GM18909 (cell line): ENCODE measurements at regions not wholly inside any gene's neighbourhood (a gene's known extent, or its start where the extent isn't known, plus 50 kb on each side); places are given as distances from the start of the nearest gene placed in this dataset.
"Not testable (repeated sequence)": the region's sequence is repeated elsewhere in the genome, so short reads cannot be mapped to it uniquely, and the experiment has no call there.

ENCODE experiments used
- ATAC-seq: cut with Tn5 transposase; IDR thresholded peaks from one replicate; pipeline ENCODE4 v1.9.1; 2021; ENCODE audit warnings: mild to moderate bottlenecking; ENCODE audit not compliant: unreplicated experiment, poor library complexity

DNA sequence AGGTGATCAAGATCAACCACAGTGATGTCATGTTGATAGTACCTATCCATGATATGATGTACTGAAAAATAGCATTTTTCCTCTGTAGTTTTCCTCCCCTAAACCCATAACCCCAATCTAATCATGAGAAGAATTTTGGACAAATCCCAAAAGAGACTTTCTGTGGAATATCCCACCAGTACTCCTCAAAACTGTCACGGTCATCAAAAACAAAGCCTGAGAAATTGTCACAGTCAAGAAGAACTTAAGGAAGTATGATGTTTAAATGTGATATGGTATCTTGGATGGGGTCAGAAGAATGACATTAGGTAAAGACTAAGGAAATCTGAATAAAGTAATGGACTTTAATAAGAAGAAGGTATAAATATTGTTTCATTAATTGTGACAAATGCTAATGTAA is 248.8 kb downstream of the RMST start:
- ATAC-seq = no peak

DNA sequence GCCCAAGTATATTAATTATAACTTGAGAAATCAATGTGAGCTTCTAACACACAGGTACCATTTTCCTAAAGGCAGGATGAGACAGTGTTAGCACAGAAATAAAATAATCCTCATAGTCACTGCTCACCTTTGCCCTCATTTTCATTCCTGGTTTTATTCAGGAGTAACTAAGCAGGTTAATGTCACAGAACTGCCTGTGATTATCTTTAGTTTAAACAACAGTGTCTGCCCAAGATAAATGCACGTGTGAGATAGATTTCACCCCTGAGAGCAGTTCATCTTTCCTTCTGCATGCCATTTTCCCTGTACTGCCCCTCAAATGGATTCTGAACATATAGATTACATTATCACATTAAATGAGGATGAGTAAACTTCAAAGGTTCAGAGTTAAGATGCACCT is 250.7 kb downstream of the RMST start:
- ATAC-seq = no peak

DNA sequence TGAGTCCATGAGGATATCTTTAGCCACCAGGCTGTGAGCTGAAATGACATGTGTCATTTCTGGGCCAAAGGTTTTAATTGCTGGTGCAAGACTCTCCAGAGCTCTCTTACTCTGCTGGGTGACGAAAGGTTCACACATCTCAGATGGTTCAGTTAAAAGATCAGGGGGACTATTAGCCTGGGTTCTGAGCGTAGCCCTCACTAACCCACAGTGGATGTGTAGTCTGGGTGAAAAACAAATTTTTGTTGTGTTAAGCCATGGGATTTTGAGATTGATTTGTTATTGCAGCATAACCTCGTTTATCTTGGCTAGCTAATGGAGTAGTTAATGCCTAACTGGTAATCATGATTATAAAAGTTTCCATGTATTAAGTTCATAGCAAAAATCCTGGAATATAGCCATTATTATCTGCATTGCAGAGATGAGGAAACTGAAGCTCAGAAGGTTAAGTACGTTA is 251.5 kb downstream of the RMST start:
- ATAC-seq = no peak

DNA sequence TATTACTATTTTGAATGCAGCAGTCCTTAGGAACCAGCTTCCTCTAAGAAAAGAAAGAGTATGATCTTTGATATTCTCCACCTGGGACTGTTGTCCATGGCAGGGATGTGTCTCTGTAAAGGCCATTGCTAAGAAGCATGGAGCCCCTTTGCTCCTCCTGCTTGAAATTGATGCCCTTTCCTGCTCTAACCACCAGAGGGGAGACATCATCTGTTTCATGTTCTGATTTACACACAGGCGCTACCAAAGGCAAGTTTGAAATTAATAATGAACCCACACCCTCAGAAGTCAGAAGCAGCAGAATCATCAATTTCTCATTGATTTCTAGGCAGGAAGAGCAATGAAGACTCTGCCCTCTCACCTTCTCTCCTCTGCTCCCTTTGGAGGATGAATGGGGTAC is 253.8 kb downstream of the RMST start:
- ATAC-seq = no peak

DNA sequence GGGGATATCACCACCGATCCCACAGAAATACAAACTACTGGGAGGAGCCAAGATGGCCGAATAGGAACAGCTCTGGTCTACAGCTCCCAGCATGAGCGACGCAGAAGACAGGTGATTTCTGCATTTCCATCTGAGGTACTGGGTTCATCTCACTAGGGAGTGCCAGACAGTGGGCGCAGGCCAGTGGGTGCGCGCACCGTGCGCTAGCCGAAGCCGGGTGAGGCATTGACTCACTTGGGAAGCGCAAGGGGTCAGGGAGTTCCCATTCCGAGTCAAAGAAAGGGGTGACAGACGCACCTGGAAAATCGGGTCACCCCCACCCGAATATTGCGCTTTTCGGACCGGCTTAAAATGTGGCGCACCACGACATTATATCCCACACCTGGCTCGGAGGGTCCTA is 261.2 kb downstream of the RMST start:
- not testable (repeated sequence) for ATAC-seq

DNA sequence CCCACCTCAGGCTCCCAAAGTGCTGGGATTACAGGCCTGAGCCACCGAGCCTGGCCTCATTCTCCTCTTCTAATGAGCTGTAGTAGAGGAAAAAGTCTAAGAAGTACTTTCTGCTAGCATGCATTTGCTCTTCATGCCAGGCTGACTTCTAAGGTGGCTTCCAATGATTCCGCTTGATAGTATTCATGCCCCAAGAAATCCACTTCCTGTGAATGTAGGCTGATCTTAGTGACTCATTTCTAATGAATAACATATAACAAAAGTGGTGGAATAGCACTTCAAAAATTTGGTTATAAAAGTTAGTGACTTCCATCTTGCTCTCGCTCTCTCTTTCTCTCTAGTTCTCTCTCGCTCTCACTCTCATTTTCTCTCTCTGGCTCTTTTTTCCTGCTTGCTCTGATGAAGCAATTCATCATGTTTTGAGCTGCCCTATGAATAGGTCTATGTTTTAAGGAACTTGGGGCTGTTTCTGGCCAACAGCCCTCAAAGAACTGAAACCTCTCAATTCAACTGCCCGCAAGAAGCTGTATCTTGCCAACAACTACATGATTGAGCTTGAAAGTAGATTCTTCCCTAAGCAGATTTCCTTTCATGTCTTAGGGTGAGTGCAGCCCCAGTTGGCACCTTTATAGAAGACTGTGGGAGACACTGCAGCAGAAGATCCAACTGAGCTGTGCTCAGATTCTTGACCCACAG is 282.9 kb downstream of the RMST start:
- no peak for ATAC-seq

DNA sequence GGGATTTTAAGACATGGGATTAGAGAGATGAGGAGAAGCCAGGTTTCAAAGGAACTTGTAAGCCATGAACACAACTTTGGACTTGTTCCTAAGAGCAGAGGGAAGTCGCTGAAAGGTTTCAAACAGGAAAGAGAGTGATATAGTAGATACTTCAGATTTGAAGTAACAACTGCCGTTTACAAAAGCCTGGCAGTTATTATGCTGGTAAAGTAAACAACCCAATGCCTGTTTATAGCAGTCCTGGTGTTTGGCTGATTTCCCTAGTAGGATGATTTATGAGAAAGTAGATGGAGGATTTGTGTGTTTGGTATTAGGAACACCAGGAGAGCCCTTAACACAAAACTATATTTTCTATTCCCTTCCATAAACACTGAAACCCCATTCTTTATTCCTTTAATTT is 285.7 kb downstream of the RMST start:
- no peak for ATAC-seq

DNA sequence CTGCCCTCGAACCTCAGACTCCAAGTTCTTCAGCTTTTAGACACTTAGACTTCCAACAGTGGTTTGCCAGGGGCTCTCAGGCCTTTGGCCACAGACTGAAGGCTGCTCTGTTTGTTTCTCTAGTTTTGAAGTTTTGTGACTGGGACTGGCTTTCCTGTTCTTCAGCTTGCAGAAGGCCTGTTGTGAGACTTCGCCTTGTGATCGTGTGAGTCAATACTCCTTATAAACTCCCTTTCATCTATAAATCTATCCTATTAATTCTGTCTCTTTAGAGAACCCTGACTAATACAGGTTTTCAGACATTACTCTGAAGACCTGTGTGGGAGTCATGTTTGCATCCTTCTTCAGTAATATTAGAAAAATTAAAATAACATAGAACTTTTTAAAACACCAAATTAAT is 289.1 kb downstream of the RMST start:
- no peak for ATAC-seq

DNA sequence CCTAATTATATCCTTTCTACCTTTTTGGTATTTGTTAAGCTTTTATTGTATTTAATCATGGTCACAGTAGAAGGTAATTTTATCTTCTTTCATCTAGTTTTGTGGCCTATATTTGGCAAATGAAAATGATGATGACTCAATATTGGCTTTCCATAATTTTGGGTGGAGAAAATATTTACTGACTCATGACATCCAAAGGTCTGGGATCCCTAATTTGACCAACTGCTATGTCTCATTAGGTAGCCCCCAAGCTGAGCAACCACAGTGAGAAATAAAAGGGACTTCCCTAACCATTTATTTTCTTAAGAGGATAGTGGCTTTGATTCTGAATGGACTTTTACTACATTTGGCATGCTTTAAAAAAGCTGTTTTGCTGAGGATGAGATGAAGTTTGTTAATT is 289.5 kb downstream of the RMST start:
- no peak for ATAC-seq

DNA sequence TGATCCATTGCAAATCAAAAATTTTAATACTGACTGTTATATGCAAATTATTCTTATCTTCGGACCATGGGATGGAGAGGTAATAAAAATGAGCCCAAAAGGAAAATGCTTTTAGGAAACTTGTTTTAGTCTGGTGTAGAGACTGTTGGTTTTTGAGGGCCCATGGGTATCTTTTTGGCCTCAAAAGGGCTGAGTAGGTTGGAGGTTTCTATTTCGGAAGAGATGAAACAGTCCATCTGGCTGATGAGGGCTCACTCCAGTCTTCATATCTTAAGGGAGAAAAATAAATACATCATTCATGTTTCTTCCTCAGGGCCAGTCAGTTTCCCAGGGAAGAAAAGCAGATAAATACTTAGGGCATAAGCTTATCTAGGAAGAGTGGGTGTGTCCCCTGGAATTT is 290.7 kb downstream of the RMST start:
- no peak for ATAC-seq

DNA sequence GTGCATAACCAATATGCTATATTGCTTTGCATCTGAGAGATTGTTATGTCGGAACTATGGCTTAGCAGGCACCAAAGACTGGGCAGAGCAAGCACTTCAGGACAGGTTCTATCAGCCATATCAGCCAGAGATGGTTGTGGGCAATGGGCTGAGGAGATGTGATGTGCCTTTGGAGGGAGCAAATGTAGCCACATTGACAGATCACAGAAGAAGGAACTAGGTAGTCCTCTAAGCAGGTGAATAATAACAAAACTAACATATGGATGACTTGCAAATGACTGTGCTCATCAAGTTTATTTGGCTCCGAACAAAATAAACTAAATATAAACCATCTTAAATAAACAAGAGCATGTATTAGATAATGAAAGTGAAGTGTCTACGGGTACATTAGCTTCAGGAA is 291.7 kb downstream of the RMST start:
- ATAC-seq = no peak

DNA sequence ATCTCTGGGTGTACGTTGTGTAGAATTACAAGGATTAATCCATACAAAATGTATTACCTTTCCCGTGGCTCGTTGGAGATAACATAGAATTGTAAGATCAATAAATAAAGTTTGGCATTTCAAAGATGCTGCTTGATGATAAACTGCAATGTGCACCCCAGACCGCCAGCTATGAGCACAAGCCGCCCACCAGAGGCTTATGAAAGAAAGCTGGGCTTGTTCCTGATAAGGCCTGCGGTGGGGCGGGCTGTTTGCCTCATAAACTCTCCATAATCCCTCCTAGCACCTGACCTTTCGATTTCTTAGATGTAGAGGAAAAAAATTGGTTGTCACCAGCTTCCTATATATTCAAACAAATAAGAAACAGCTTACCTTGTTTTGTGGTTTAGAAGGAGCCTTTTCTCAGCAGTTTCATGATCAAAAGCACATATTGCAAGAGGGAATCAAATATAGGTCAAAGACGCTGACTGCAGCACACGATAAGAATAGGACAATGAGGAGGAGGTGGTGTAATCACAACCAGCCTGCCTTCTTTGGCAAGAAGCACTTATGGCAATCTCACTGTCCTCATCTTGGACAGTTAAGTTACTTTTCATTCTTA is 293.6 kb downstream of the RMST start:
- ATAC-seq = no peak

DNA sequence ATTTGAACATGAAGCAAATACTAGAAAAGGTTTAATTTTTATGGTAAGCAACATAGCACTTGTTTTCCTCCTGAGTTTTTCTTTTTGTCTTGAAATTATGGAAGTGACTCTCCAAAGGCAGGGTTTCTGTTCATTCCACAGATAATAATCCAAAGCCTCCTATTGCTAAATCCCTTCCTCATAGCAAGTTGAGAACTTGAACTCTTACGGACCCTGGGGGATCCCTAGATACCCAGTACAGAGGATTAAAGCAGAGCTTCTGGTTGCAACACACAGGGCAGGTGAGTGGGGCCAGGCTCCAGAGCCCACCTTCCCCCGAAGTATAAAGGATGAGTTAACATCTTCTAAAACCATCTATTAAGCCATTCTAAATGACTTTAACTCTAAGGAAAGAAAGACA is 294.1 kb downstream of the RMST start:
- ATAC-seq = no peak

DNA sequence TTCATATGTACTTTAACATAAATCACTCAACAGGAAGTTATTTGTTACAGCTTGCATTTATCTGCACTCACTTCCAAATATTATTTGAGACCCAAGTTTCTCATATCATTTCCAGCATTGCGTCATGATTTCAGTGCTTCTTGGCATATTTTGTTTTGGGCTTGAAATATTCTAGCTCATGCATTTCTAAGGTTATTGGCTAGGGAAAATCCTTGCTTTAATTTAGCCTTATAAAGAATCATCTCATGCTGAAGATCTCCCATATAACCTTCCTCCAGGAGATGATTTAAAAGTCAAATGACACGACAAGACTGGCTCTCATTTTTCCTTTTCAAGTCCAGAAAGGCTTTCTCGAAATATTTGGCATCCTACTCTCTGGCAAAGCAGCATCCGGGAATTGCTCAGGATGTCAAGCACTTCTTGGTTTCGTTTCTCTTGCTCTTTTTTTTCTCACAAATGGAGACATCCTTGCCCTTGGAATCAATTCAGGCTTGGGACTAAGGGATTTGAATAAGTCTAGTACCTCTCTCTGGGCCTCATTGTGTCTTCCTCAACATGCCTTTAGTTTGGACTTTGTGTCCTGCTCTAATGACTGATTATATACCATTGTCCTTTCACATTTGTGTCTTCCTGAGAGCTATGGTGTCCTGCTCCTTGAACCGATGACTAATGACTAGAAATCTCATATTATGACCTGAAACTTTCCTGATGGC is 295.0 kb downstream of the RMST start:
- ATAC-seq = no peak

DNA sequence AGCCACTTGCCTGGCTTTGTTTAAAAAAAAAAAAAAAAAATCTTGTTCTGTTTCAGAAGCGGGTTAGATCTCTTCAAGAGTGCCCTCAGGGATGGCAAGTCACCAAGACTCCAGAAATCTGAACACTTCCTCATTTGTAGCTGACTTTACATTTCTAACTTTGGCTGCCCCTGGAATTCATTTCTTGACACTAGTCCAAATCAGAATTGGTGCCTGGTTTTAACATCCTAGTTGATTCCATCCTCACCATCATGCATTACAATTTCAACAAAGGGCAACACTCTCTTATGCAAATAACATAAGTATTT is 295.5 kb downstream of the RMST start:
- no peak for ATAC-seq

DNA sequence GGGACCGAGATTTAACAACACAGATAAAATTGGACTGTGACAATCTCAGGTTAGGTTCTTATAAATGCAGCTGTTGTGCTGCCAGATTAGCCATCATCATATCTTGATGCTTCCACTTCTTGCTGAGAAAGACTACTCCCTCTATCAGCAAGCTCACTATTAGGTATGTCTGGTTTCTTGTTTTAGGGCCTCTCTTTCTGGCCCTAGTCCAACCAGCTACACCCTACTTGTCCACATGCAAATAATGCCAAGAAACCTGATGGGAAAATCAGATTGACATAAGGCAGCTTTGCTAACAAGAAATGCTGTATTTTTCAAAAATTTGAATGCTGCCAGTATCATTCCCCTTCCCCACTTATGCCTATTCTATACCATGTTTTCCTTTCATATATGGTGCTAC is 296.0 kb downstream of the RMST start:
- ATAC-seq = no peak

DNA sequence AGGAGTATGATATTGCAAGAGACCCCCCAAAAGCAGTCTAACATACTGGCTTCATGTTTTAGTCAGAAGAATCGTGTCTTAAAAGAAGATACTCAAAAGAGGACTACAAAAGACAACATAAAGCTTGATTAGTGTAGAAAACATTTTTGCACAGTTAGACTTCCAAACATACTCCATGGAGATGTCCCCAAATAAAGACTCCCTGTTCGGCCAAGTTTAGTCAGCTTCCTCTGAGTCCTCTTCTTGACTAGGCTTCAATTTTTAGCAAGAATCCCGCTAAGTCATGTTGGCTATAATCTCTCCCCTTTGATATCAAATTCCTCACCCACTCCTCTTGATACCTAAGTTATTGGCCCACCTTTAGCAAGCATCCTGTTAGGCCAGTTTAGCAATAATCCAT is 298.0 kb downstream of the RMST start:
- no peak for ATAC-seq

DNA sequence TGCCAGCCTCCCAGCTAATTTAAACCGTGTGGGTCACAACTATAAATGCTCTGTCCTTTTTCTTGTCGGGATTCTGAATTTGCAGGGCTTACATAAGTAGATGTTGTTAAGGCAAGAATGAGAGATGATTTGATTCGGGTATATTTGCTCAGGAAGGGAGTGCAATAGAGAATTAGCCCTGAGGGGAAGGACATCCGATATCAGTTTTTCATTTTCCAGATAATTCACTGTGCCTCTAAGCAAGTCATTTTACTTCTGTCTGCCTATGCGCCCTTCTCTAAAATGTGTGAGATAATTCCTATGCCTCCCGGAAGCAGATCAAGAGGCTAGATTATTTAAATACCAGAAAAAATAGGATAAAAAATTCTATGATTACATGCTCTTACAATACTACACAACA is 300.5 kb downstream of the RMST start:
- ATAC-seq = no peak

DNA sequence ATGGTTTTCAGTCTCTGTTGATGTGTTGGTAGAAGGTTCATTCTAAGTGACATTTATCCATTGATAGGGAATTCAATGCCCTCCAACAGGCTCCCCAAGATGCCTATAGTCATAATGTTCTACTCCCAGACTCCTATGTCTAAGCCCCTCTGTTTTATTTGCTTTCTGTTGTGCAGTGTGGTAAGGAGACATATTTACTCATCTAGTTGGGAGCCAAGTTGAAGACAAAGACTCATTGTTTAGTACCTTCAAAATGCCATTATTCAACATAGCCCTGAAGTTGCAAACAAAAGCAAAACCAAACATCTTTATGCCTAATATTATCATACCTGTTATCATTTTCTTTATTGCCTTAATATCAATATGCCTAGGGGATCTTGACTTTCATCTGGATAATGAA is 302.1 kb downstream of the RMST start:
- ATAC-seq = no peak

DNA sequence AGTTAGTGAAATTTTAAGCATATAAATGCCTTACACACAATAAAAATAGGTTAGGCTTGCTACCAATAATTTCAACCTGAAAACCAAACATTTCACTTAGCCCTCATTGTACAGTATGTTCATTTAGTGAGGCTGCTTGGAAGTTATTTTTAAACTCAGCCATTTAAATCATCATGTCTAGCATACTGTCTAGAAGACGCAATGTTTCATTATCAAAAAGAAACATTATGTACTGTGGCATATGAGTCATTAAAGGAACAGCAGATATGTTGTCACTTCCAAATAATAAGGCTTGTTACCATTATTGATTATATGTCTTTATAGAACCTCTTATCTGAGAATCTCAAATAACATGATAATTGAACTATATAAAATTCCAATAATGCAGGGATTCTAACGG is 304.7 kb downstream of the RMST start:
- no peak for ATAC-seq

DNA sequence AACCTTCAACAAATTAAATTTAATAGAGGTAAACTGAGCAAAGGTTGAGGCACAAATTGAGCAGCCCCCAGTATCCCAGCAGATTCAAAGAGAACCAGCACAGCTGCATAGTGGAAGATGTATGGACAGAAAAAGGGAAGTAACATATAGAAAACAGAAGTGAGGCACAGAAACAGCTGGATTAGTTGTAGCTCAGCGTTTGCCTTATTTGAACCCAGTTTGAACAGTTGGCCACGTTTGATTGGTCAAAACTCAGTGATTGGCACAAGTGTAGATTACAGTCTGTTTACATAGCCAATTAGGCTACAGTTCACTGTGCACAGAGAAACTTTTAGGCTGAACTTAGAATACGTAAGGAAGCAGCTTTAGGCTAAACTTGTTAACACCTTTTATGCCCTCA is 315.5 kb downstream of the RMST start:
- ATAC-seq = no peak

DNA sequence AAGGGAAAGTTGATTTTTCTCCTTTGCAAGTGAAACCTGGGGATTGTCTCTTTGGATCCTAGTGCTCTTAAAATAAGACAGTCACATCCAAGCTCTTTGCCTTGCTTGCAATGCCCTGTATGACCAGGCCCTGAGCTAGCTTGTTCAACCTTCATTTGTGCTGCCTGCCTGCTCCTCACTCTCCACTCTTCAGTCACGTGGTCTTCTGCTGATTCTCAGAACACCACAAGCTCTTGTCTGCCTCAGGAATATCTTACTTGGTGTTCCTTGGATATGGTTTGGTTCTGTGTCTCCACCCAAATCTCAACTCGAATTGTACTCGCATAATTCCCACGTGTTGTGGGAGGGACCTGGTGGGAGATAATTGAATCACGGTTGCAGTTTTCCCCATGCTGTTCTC is 318.7 kb downstream of the RMST start:
- no peak for ATAC-seq
